DND-41 (cell line): ENCODE measurements at regions not wholly inside any gene's neighbourhood (a gene's known extent, or its start where the extent isn't known, plus 50 kb on each side); places are given as distances from the start of the nearest gene placed in this dataset.

Experiments
- ATAC-seq: fragments of 200-7000 bp; cut with Tn5 transposase; 3 replicates; pipeline ENCODE4 v1.9.1; 2021; ENCODE audit warnings: low read depth; ENCODE audit not compliant: insufficient read depth
- DNase-seq: peaks from one replicate; pipeline ENCODE4 v3.0.0-alpha.2; 2020
- H2AFZ ChIP-seq: 2 replicates; pipeline ENCODE4 v1.6.0; 2012; ENCODE audit warnings: low read depth, low read length
- H3K27ac ChIP-seq: 2 replicates; pipeline ENCODE4 v1.5.1; 2012; ENCODE audit warnings: low read length, inconsistent platforms
- H3K27me3 ChIP-seq: fragments of 200-600 bp; sonication (generic); 2 replicates; pipeline ENCODE4 v1.6.0; 2012; ENCODE audit warnings: low read length, mild to moderate bottlenecking, inconsistent platforms; ENCODE audit not compliant: insufficient read depth, poor library complexity
- H3K36me3 ChIP-seq: 2 replicates; pipeline ENCODE4 v1.5.1; 2012; ENCODE audit warnings: low read length, inconsistent platforms; ENCODE audit not compliant: insufficient read depth
- H3K4me1 ChIP-seq: 2 replicates; pipeline ENCODE4 v1.5.1; 2012; ENCODE audit warnings: mild to moderate bottlenecking, low read length; ENCODE audit not compliant: insufficient read depth
- H3K4me2 ChIP-seq: 2 replicates; pipeline ENCODE4 v1.6.0; 2012; ENCODE audit warnings: mild to moderate bottlenecking, moderate library complexity, low read length, inconsistent platforms; ENCODE audit not compliant: insufficient read depth
- H3K4me3 ChIP-seq, 2 experiments: fragments of 200-600 bp in 1 of 2; shearing (Covaris generic) in 1 of 2; 2 replicates each; pipeline ENCODE4 v1.5.1; 2012 to 2016; ENCODE audit warnings: inconsistent platforms in 2 of 2, low read length in 2 of 2, mild to moderate bottlenecking in 2 of 2, low read depth in 1 of 2, moderate library complexity in 1 of 2
- H3K79me2 ChIP-seq: 2 replicates; pipeline ENCODE4 v1.6.0; 2012; ENCODE audit warnings: low read length, inconsistent platforms; ENCODE audit not compliant: insufficient read depth
- H3K9ac ChIP-seq: 2 replicates; pipeline ENCODE4 v1.6.0; 2012; ENCODE audit warnings: low read depth, mild to moderate bottlenecking, inconsistent platforms, low read length, moderate library complexity
- H3K9me3 ChIP-seq: 2 replicates; pipeline ENCODE4 v1.5.1; 2012; ENCODE audit warnings: low read length, moderate library complexity, mild to moderate bottlenecking, inconsistent platforms; ENCODE audit not compliant: insufficient read depth, severe bottlenecking
- H4K20me1 ChIP-seq: 2 replicates; pipeline ENCODE4 v1.6.0; 2012; ENCODE audit warnings: low read length; ENCODE audit not compliant: insufficient read depth
- EZH2 ChIP-seq: IDR thresholded peaks from 3 replicates; pipeline ENCODE4 v1.6.1; 2012; ENCODE audit warnings: borderline replicate concordance, low read depth, mild to moderate bottlenecking, moderate library complexity, low read length, inconsistent platforms; ENCODE audit not compliant: severe bottlenecking
- TF ChIP-seq, protein P1 (sequence below): IDR thresholded peaks from 2 replicates; pipeline ENCODE4 v1.5.1; 2012; ENCODE audit warnings: borderline replicate concordance, low read length, moderate library complexity, mild to moderate bottlenecking; ENCODE audit not compliant: poor library complexity, severe bottlenecking; ENCODE audit errors: extremely low read depth

DNA sequence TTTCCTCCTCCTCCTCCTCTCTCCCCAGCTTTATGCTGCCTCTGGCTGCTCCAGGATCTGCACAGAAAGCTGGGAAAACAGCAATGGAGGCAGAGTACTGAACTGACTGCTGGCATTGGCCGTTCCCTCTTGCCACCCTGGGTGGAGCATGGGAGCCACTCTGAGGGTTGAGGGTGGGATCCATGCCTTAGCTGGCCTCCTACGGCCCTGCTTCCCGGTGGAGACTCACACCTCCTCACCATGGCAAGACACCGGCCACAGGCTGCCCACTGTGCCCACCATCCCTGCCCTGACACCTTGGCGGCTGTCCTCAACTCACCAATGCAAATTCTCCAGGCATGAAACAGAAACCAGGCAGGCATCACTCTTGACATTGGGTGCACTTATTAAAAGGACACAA is 832.3 kb upstream of the ID2 start:
- Histone ChIP-seq H3K4me2 (no peak overlapping the region), H3K79me2 (no peaks in the 10 kb centered on the region), H2AFZ (no peak overlapping the region), H3K4me3 (no peak overlapping the region), H3K9ac (no peak overlapping the region), H3K36me3 (no peaks in the 10 kb centered on the region), H3K9me3 (no peaks in the 10 kb centered on the region), H3K27me3 (no peaks in the 10 kb centered on the region), H3K4me1 (no peaks in the 10 kb centered on the region), H3K27ac (no peak overlapping the region), H4K20me1 (no peaks in the 10 kb centered on the region)
- ATAC-seq (no peak), DNase-seq (no peak)
- TF ChIP-seq EZH2, result no peak
- TF ChIP-seq, protein P1, sequence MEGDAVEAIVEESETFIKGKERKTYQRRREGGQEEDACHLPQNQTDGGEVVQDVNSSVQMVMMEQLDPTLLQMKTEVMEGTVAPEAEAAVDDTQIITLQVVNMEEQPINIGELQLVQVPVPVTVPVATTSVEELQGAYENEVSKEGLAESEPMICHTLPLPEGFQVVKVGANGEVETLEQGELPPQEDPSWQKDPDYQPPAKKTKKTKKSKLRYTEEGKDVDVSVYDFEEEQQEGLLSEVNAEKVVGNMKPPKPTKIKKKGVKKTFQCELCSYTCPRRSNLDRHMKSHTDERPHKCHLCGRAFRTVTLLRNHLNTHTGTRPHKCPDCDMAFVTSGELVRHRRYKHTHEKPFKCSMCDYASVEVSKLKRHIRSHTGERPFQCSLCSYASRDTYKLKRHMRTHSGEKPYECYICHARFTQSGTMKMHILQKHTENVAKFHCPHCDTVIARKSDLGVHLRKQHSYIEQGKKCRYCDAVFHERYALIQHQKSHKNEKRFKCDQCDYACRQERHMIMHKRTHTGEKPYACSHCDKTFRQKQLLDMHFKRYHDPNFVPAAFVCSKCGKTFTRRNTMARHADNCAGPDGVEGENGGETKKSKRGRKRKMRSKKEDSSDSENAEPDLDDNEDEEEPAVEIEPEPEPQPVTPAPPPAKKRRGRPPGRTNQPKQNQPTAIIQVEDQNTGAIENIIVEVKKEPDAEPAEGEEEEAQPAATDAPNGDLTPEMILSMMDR, result no peak

GRCh38 chr2:7852546-7852945 is 829.3 kb upstream of the ID2 start:
- Histone ChIP-seq H3K4me1 (no peaks in the 10 kb centered on the region), H3K9ac (no peak overlapping the region), H3K36me3 (no peaks in the 10 kb centered on the region), H3K4me2 (no peak overlapping the region), H3K79me2 (no peaks in the 10 kb centered on the region), H3K4me3 (no peak overlapping the region), H4K20me1 (no peaks in the 10 kb centered on the region), H2AFZ (no peak overlapping the region), H3K27ac (no peak overlapping the region), H3K9me3 (no peaks in the 10 kb centered on the region), H3K27me3 (no peaks in the 10 kb centered on the region)
- DNase-seq, result no peak
- ATAC-seq, result no peak
- TF ChIP-seq EZH2, result no peak
- TF ChIP-seq, protein P1, result no peak

- DNase-seq, result no peak
- ATAC-seq, result no peak
Measured at GRCh38 chr2:7857904-7858303, 824.0 kb upstream of the ID2 start.

More at GRCh38 chr2:7857904-7858303, 824.0 kb upstream of the ID2 start:
- no peak overlapping the region for H3K27ac ChIP-seq
- H3K9ac ChIP-seq, result no peak overlapping the region
- no peak overlapping the region for H2AFZ ChIP-seq
- H3K4me2 ChIP-seq, result no peak overlapping the region
- H3K9me3 ChIP-seq, result no peaks in the 10 kb centered on the region
- no peaks in the 10 kb centered on the region for H4K20me1 ChIP-seq
- H3K4me1 ChIP-seq, result no peaks in the 10 kb centered on the region
- no peaks in the 10 kb centered on the region for H3K36me3 ChIP-seq
- no peaks in the 10 kb centered on the region for H3K79me2 ChIP-seq
- no peaks in the 10 kb centered on the region for H3K27me3 ChIP-seq
- TF ChIP-seq, protein P1, result no peak
- no peak for TF ChIP-seq EZH2
- no peak overlapping the region for H3K4me3 ChIP-seq
